RWPE2 (cell line): ENCODE measurements at regions not wholly inside any gene's neighbourhood (a gene's known extent, or its start where the extent isn't known, plus 50 kb on each side); places are given as distances from the start of the nearest gene placed in this dataset.

Experiments
- ATAC-seq: fragments of 200-7000 bp; cut with Tn5 transposase; 3 replicates; pipeline ENCODE4 v1.9.1; 2021; ENCODE audit warnings: low read depth
- DNase-seq: peaks from one replicate; pipeline ENCODE4 v3.0.0-alpha.2; 2020; ENCODE audit warnings: low spot score
- H3K27ac ChIP-seq: fragments of 450-650 bp; 2 replicates; pipeline ENCODE4 v1.5.1; 2017; ENCODE audit warnings: mild to moderate bottlenecking; ENCODE audit not compliant: poor library complexity, severe bottlenecking
- H3K27me3 ChIP-seq: fragments of 250-450 bp; sonication (Bioruptor Pico); 2 replicates; pipeline ENCODE4 v1.5.1; 2021; ENCODE audit warnings: mild to moderate bottlenecking, moderate library complexity; ENCODE audit not compliant: insufficient read depth, poor library complexity, severe bottlenecking
- H3K36me3 ChIP-seq: fragments of 250-450 bp; sonication (Bioruptor Pico); 2 replicates; pipeline ENCODE4 v1.5.1; 2020; ENCODE audit warnings: low read depth, mild to moderate bottlenecking, moderate library complexity
- H3K4me1 ChIP-seq: fragments of 250-450 bp; sonication (Bioruptor Pico); 2 replicates; pipeline ENCODE4 v1.5.1; 2021; ENCODE audit warnings: mild to moderate bottlenecking, moderate library complexity; ENCODE audit not compliant: insufficient read depth, poor library complexity, severe bottlenecking
- H3K4me3 ChIP-seq: fragments of 250-450 bp; sonication (Bioruptor Pico); 2 replicates; pipeline ENCODE4 v1.5.1; 2021; ENCODE audit warnings: mild to moderate bottlenecking, moderate library complexity; ENCODE audit not compliant: severe bottlenecking
- H3K9me3 ChIP-seq: fragments of 250-450 bp; sonication (Bioruptor Pico); 2 replicates; pipeline ENCODE4 v1.5.1; 2021; ENCODE audit warnings: mild to moderate bottlenecking, moderate library complexity; ENCODE audit not compliant: severe bottlenecking
- TF ChIP-seq, protein P1 (sequence below): fragments of 450-650 bp; IDR thresholded peaks from one replicate; pipeline ENCODE4 v1.5.1; 2017; ENCODE audit warnings: mild to moderate bottlenecking, moderate library complexity; ENCODE audit not compliant: poor library complexity, severe bottlenecking

DNA sequence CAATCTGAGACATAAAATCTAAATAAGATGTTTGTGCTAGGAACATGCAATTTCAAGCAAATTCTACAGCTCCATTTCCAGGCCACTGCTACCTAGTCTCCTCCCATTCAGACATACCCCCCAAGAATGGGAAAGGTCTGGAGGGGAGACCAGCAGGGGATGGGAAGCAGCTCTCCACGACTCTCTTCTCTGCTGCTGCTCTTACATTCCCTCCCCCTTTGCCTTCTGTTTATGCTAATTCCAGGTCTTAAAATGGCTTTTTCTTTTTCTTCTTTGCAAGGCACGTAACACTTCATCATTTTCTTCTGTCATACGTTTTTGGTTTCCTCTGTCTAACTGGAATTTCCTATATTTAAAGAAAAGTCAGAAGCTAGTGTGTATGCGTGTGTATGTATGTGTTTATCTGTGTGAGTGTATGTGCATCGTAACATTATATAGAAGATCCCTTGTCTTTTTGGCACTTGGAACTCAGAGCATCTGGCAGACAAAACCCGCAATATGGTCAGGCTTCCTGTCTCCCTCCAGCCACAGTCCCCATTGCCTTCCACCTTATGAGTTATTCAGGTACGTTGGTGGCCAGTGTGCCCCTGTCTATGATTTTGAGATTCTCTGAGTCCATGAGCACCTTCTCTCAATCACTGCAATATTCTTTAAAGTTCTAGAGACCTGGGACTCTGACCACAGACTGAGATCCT lies 493.7 kb downstream of the BTBD3 start:
- Histone ChIP-seq H3K36me3 (no peaks in the 10 kb centered on the region), H3K27ac (no peak overlapping the region), H3K27me3 (no peaks in the 10 kb centered on the region), H3K9me3 (peaks cover 5% of the 10 kb centered on the region), H3K4me3 (no peak overlapping the region), H3K4me1 (peaks cover 9% of the 10 kb centered on the region)
- TF ChIP-seq, protein P1, sequence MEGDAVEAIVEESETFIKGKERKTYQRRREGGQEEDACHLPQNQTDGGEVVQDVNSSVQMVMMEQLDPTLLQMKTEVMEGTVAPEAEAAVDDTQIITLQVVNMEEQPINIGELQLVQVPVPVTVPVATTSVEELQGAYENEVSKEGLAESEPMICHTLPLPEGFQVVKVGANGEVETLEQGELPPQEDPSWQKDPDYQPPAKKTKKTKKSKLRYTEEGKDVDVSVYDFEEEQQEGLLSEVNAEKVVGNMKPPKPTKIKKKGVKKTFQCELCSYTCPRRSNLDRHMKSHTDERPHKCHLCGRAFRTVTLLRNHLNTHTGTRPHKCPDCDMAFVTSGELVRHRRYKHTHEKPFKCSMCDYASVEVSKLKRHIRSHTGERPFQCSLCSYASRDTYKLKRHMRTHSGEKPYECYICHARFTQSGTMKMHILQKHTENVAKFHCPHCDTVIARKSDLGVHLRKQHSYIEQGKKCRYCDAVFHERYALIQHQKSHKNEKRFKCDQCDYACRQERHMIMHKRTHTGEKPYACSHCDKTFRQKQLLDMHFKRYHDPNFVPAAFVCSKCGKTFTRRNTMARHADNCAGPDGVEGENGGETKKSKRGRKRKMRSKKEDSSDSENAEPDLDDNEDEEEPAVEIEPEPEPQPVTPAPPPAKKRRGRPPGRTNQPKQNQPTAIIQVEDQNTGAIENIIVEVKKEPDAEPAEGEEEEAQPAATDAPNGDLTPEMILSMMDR = no peak
- no peak for DNase-seq
- no peak for ATAC-seq

DNA sequence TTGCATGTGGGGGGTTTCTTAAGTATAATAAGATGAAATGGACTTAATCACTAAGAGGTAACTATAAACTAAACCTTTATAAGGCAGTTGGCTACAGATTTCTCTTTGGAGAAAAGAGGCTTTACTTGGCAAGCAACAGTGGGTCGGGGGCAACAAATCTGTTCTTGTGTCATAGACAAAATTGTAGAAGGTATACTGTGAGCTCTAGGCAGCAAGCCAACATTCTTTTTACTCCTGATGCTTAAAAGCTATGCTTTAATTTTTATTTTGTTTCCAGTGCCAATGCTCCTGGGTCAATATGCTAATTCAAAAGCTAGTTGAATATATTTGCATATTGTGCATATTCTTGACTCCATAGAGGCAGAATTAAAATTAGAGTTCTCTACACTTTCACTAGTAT lies 495.4 kb downstream of the BTBD3 start:
- no peak overlapping the region for H3K27ac ChIP-seq
- no peak for DNase-seq
- no peak for ATAC-seq
- no peak overlapping the region for H3K4me3 ChIP-seq
- no peaks in the 10 kb centered on the region for H3K36me3 ChIP-seq
- TF ChIP-seq, protein P1 = no peak
- H3K4me1 ChIP-seq = peaks cover 9% of the 10 kb centered on the region
- H3K9me3 ChIP-seq = no peaks in the 10 kb centered on the region
- H3K27me3 ChIP-seq = no peaks in the 10 kb centered on the region

DNA sequence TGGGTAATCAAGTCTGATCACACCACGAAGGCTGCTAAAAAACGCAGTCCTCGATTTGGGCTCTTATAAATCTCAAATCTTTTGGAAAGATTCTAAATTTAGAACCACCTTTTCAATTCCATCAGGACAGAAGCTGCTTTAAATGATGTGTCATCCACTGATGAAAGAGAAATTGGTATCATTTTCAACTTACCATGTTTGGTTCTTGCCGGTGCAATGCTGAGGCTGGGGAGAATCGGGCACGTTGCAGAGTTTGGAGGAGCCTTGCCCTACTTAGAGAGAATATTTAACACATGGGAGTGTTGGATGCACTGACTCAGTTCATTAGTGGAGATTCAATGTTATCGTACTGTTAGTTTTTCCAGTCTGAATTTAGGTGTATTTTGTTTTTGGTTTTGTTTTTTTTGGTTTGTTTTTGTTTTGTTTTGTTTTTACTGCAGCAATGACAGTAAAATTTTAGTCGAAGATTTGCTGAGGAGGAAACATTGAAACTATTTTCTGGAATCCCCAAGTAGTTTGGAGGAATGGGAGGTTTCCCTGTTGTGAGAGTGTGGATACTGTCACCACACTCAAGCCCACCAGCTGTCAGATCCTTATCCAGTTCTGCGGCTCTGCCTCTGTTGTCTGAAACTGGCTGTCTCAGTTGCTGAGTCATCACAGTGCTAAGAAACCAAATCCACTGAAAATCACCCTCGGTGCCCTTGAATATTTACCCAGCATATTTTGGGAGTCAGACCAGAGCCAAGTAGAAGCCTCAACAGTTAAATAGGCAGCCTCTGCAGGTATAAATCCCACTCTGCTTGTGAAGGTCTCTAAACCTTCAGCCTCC lies 497.0 kb downstream of the BTBD3 start:
- Histone ChIP-seq H3K9me3 (no peaks in the 10 kb centered on the region), H3K27ac (no peak overlapping the region), H3K36me3 (no peaks in the 10 kb centered on the region), H3K4me3 (no peak overlapping the region), H3K4me1 (peaks cover 4% of the 10 kb centered on the region), H3K27me3 (no peaks in the 10 kb centered on the region)
- DNase-seq (no peak), ATAC-seq (peak; percentile 57)
- TF ChIP-seq, protein P1 = no peak

DNA sequence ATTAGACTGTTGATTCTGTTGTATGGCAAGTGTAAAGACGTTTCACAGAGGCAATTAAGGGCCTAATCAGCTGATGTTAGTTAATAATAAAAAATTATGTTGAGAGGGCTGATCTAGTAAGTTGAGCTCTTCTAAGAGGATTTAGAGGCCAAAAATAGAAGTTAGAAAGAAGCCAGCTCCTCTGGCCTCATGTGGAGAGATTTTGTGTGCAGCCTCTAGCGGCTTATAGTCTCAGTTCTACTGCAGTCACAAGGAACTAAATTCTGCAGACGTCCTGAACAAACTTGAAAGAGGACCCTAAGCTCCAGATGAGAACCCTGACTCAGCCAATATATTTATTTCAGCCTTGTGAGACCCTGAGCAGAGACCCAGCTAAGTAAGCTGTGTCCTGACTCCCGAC lies 498.6 kb downstream of the BTBD3 start:
- H3K27me3 ChIP-seq = no peaks in the 10 kb centered on the region
- ATAC-seq (no peak), DNase-seq (no peak)
- H3K4me1 ChIP-seq = no peaks in the 10 kb centered on the region
- H3K36me3 ChIP-seq = no peaks in the 10 kb centered on the region
- H3K4me3 ChIP-seq = no peak overlapping the region
- no peaks in the 10 kb centered on the region for H3K9me3 ChIP-seq
- no peak overlapping the region for H3K27ac ChIP-seq
- TF ChIP-seq, protein P1 = no peak

DNA sequence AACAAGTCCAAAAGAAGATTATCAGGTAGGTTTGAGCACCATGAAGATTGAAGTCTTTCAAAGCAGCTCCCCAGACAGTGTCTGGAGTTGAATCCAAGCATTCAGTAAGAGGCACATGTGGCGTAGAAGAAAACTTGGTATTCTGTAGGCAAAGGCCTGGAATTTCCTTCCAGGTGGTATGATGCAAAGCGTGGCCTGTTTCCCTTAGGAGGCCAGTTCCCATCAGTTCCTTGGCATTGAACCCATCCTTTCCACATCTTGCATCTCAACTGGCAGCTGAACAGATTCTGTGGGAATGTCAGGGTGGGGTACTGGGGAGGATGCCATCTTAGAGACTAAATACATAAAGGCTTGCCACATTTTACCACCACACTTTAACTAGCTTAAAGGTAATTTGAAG lies 516.0 kb downstream of the BTBD3 start:
- TF ChIP-seq, protein P1 = no peak
- DNase-seq (no peak), ATAC-seq (no peak)
- Histone ChIP-seq H3K9me3 (no peaks in the 10 kb centered on the region), H3K4me1 (no peaks in the 10 kb centered on the region), H3K27ac (no peak overlapping the region), H3K27me3 (no peaks in the 10 kb centered on the region), H3K36me3 (no peaks in the 10 kb centered on the region), H3K4me3 (no peak overlapping the region)
